HG03520 (cell line): ENCODE measurements at regions not wholly inside any gene's neighbourhood (a gene's known extent, or its start where the extent isn't known, plus 50 kb on each side); places are given as distances from the start of the nearest gene placed in this dataset.

Experiments used
- ATAC-seq: cut with Tn5 transposase; IDR thresholded peaks from one replicate; pipeline ENCODE4 v1.9.1; 2021; ENCODE audit warnings: mild to moderate bottlenecking, moderate library complexity; ENCODE audit not compliant: unreplicated experiment

GRCh38 chr14:38850664-38851063, 252.4 kb downstream of the SEC23A start:
- no peak for ATAC-seq

- no peak for ATAC-seq
Observed at GRCh38 chr14:38848243-38848935, 254.6 kb downstream of the SEC23A start.

- no peak for ATAC-seq
Observed at GRCh38 chr14:38847161-38847560, 255.9 kb downstream of the SEC23A start.

GRCh38 chr14:38839694-38840365, 263.2 kb downstream of the SEC23A start:
- no peak for ATAC-seq

- no peak for ATAC-seq
Observed at GRCh38 chr14:38838979-38839323, 264.1 kb downstream of the SEC23A start.

GRCh38 chr14:38838049-38838978, 264.7 kb downstream of the SEC23A start:
- no peak for ATAC-seq

GRCh38 chr14:38837343-38838048, 265.5 kb downstream of the SEC23A start:
- ATAC-seq, result no peak

GRCh38 chr14:38836539-38836938, 266.5 kb downstream of the SEC23A start:
- ATAC-seq, result no peak

- ATAC-seq, result no peak
Observed at GRCh38 chr14:38835874-38836273, 267.2 kb downstream of the SEC23A start.

GRCh38 chr14:38828183-38828827, 274.7 kb downstream of the SEC23A start:
- no peak for ATAC-seq

GRCh38 chr14:38824706-38825105, 278.3 kb downstream of the SEC23A start:
- ATAC-seq, result no peak

GRCh38 chr14:38818555-38818954, 284.5 kb downstream of the SEC23A start:
- no peak for ATAC-seq

- ATAC-seq, result no peak
Observed at GRCh38 chr14:38808734-38809455, 294.1 kb downstream of the SEC23A start.

- no peak for ATAC-seq
Observed at GRCh38 chr14:38799671-38800070, 303.4 kb downstream of the SEC23A start.

- no peak for ATAC-seq
Observed at GRCh38 chr14:38794677-38795076, 308.4 kb downstream of the SEC23A start.

- no peak for ATAC-seq
Observed at GRCh38 chr14:38791862-38792261, 311.2 kb downstream of the SEC23A start.

- no peak for ATAC-seq
Observed at GRCh38 chr14:38790916-38791315, 312.1 kb downstream of the SEC23A start.

- ATAC-seq, result no peak
Observed at GRCh38 chr14:38789805-38790204, 313.2 kb downstream of the SEC23A start.

- no peak for ATAC-seq
Observed at GRCh38 chr14:38788060-38788459, 315.0 kb downstream of the SEC23A start.

GRCh38 chr14:38786921-38787320, 316.1 kb downstream of the SEC23A start:
- ATAC-seq, result no peak
